ENCODE measurements at regions not wholly inside any gene's neighbourhood (a gene's known extent, or its start where the extent isn't known, plus 50 kb on each side); places are given as distances from the start of the nearest gene placed in this dataset.

DNA sequence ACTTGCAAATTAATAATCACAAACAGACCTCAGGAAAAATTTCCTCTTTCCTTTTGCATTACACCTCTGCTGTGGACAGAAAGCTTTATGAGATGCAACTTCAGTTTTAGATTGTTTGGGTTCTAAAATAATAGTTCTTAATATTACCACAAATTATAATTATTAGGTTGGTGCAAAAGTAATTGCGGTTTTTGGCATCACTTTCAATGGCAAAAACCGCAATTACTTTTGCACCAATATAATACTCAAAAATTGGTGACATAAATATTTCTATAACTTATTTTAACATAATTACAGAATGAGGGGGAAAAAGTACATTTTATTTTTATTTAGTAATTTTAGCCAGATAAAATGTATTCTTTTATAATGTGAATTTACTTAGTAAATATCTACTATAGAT is 804.4 kb upstream of the FAM98A start:
- no peak overlapping the region for H2BK12ac ChIP-seq (ENCODE audit: low read depth, low read length)
- WGBS, 2 experiments (ENCODE audit: extremely low coverage in 1 of 2, insufficient coverage in 1 of 2, insufficient read length in 1 of 2, insufficient replicate concordance in 2 of 2, low coverage in 1 of 2, low lambda C conversion rate in 2 of 2, missing lambda C conversion rate in 1 of 2), result 93% methylated on average over 2 of the region's 2 CpGs; no CpG with 5 or more reads in 1 of the 2 experiments
- H4K5ac ChIP-seq (ENCODE audit: insufficient read length, low read depth, low read length), result no peak overlapping the region
- no peak overlapping the region for H2AK5ac ChIP-seq (ENCODE audit: low read depth, low read length)
- no peaks in the 10 kb centered on the region for H3K79me1 ChIP-seq (ENCODE audit: low read depth, low read length)
- no peaks in the 10 kb centered on the region for H3K23me2 ChIP-seq (ENCODE audit: low read depth, low read length)
- H3K9me3 ChIP-seq (ENCODE audit: insufficient read depth in 2 of 2, low read depth in 1 of 2, low read length in 1 of 2), result no peaks in the 10 kb centered on the region
- no peak overlapping the region for H3K56ac ChIP-seq (replicated peaks; ENCODE audit: insufficient read length, low read depth, low read length)
- H2AFZ ChIP-seq (ENCODE audit: low read length), result no peak overlapping the region
- DNase-seq (ENCODE audit: low read depth in 1 of 2, low spot score in 2 of 2), result no peak
- POLR2A ChIA-PET (ENCODE audit: partially characterized antibody), result no interaction called here
- no peak for FAIRE-seq
- no peak overlapping the region for H2BK120ac ChIP-seq (replicated peaks; ENCODE audit: low read depth, low read length)
- CTCF ChIA-PET (ENCODE audit: partially characterized antibody), result no interaction called here
- H3K79me2 ChIP-seq (ENCODE audit: control insufficient read depth in 1 of 2, insufficient read depth in 2 of 2, low read length in 2 of 2), result no peaks in the 10 kb centered on the region
- H2BK15ac ChIP-seq (ENCODE audit: low read length), result no peak overlapping the region
- no peak overlapping the region for H3K14ac ChIP-seq (ENCODE audit: insufficient read length)
- H3K23ac ChIP-seq (ENCODE audit: insufficient read length), result no peak overlapping the region
- H3K4ac ChIP-seq (replicated peaks; ENCODE audit: insufficient read length, low read depth, low read length), result no peak overlapping the region
- no peak overlapping the region for H4K8ac ChIP-seq (ENCODE audit: extremely low read depth, insufficient read depth, low read length)
- no peaks in the 10 kb centered on the region for H4K20me1 ChIP-seq (replicated peaks in 1 of 2; ENCODE audit: control insufficient read depth in 1 of 2, insufficient read depth in 2 of 2, low read length in 2 of 2)
- no peaks in the 10 kb centered on the region for H3K27me3 ChIP-seq (replicated peaks in 1 of 4; ENCODE audit: control insufficient read depth in 3 of 4, extremely low read depth in 1 of 4, insufficient read depth in 3 of 4, low read length in 3 of 4)
- no peak overlapping the region for H4K91ac ChIP-seq (replicated peaks; ENCODE audit: insufficient read length, low read length)
- H2BK5ac ChIP-seq (ENCODE audit: low read depth, low read length), result no peak overlapping the region
- no peak overlapping the region for H3K18ac ChIP-seq (ENCODE audit: extremely low read depth, low read length)
- H3K4me1 ChIP-seq (replicated peaks in 1 of 4; ENCODE audit: control insufficient read depth in 3 of 4, insufficient read depth in 4 of 4, low read length in 3 of 4), result peaks cover 0 to 3% (median 0%) of the 10 kb centered on the region in 4 experiments; a peak in 2 of 7 replicates
- no peak overlapping the region for H3K4me2 ChIP-seq (ENCODE audit: insufficient read depth in 1 of 2, low read depth in 2 of 2, low read length in 2 of 2)
- H3K27ac ChIP-seq (ENCODE audit: low read depth, low read length), result no peak overlapping the region
- H3K4me3 ChIP-seq (ENCODE audit: extremely low read depth in 1 of 4, insufficient read depth in 2 of 4, low read depth in 3 of 4, low read length in 4 of 4), result no peak overlapping the region
- no peak overlapping the region for H2BK20ac ChIP-seq (ENCODE audit: low read length)
- no peaks in the 10 kb centered on the region for H3K36me3 ChIP-seq (ENCODE audit: control insufficient read depth in 2 of 4, insufficient read depth in 4 of 4, low read length in 3 of 4)
- H3K9ac ChIP-seq (replicated peaks in 1 of 4; ENCODE audit: extremely low read depth in 1 of 4, low read depth in 3 of 4, low read length in 3 of 4), result no peak overlapping the region
- TF ChIP-seq JUN (IDR thresholded peaks at IDR 0.05; ENCODE audit: low read depth, low read length) (no peak), TAF7 (optimal IDR thresholded peaks at IDR 0.05; ENCODE audit: borderline replicate concordance, low read depth, low read length) (no peak), SP1 (IDR thresholded peaks at IDR 0.05; ENCODE audit: low read depth, low read length) (no peak), NANOG (IDR thresholded peaks at IDR 0.05; ENCODE audit: insufficient read depth, low read depth, low read length, poor library complexity, severe bottlenecking) (no peak), SAP30 (IDR thresholded peaks at IDR 0.05; ENCODE audit: insufficient read depth, insufficient replicate concordance, low read length) (no peak), RBBP5 (IDR thresholded peaks at IDR 0.05; ENCODE audit: borderline replicate concordance, low read depth, low read length) (no peak), SRF (IDR thresholded peaks at IDR 0.05; ENCODE audit: low read depth, low read length) (no peak), SIN3A (conservative IDR thresholded peaks at IDR 0.05 in 1 of 2, IDR thresholded peaks at IDR 0.05 in 1 of 2; ENCODE audit: low read depth in 1 of 2, low read length in 2 of 2) (no peak), SP2 (IDR thresholded peaks at IDR 0.05; ENCODE audit: low read length) (no peak), HDAC2 (IDR thresholded peaks at IDR 0.05; ENCODE audit: borderline replicate concordance in 1 of 2, low read depth in 2 of 2, low read length in 2 of 2) (no peak), ZNF274 (IDR thresholded peaks at IDR 0.05; ENCODE audit: borderline replicate concordance, extremely low read depth, low read length) (no peak)
- TF ChIP-seq, protein P1, sequence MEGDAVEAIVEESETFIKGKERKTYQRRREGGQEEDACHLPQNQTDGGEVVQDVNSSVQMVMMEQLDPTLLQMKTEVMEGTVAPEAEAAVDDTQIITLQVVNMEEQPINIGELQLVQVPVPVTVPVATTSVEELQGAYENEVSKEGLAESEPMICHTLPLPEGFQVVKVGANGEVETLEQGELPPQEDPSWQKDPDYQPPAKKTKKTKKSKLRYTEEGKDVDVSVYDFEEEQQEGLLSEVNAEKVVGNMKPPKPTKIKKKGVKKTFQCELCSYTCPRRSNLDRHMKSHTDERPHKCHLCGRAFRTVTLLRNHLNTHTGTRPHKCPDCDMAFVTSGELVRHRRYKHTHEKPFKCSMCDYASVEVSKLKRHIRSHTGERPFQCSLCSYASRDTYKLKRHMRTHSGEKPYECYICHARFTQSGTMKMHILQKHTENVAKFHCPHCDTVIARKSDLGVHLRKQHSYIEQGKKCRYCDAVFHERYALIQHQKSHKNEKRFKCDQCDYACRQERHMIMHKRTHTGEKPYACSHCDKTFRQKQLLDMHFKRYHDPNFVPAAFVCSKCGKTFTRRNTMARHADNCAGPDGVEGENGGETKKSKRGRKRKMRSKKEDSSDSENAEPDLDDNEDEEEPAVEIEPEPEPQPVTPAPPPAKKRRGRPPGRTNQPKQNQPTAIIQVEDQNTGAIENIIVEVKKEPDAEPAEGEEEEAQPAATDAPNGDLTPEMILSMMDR (IDR thresholded peaks at IDR 0.05; ENCODE audit: control extremely low read depth in 1 of 3, insufficient read depth in 1 of 3, low read depth in 1 of 3, low read length in 3 of 3), result no peak

Measured in H1 (cell line).